HG03175 (cell line): ENCODE measurements at regions not wholly inside any gene's neighbourhood (a gene's known extent, or its start where the extent isn't known, plus 50 kb on each side); places are given as distances from the start of the nearest gene placed in this dataset.
"Not testable (repeated sequence)": the region's sequence is repeated elsewhere in the genome, so short reads cannot be mapped to it uniquely, and the experiment has no call there.

Source experiments
- ATAC-seq: cut with Tn5 transposase; IDR thresholded peaks from one replicate; pipeline ENCODE4 v1.9.1; 2021; ENCODE audit warnings: mild to moderate bottlenecking, moderate library complexity; ENCODE audit not compliant: unreplicated experiment

DNA sequence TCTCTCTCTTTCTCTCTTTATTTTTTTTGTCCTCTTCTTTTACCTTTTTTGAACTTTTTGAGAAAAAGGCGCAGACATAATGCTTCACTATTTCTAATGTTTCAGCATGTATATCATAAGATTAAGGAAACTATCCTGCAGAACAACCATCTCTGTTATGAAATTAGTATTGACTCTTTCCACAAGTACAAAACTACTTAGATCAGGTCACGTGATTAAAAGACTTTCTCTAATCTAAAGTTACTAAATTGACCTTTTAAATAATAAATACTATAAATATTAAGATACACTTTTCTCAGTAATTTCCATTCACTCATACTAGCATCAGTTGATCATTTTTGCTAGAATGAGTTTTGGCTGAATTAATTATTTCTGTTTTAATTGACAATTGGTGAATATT is 844.5 kb upstream of the LRFN5 start:
- no peak for ATAC-seq

DNA sequence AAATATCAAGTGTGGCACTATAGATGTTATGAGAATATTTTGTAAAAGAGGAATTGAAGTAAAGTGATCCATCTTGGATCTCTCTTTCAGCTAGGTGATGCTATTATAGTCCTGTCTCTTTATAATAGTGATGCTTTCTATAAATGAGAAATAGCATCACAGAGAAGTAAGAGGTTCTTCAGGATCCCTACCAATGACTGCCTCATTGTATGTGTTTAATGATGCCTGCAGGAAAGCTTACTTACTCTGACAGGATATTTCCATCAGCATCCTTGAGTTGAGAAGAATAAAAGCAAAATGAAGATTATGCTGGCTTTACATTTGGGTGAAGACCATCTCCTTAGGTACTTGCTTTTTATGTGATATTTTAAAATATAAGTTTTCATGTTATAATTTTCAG is 846.0 kb upstream of the LRFN5 start:
- no peak for ATAC-seq

DNA sequence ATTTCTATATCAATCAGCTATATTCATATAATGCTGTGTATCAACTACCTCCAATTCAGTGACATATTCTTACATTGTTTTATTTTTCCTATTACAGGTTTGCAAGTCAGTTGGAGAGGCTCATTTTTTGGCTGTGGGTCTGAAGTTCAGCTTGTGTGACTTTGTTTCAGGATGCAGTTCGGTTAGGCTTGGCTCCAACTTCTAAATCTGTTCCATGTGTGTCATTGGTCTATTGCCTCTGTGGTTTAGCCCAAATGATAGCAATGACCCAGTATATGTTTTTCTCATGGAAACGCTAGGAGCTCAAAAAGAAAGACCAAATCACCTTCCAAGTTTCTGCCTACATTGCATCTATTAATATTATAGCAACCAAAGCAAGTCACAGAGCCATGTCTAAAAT is 848.6 kb upstream of the LRFN5 start:
- no peak for ATAC-seq

DNA sequence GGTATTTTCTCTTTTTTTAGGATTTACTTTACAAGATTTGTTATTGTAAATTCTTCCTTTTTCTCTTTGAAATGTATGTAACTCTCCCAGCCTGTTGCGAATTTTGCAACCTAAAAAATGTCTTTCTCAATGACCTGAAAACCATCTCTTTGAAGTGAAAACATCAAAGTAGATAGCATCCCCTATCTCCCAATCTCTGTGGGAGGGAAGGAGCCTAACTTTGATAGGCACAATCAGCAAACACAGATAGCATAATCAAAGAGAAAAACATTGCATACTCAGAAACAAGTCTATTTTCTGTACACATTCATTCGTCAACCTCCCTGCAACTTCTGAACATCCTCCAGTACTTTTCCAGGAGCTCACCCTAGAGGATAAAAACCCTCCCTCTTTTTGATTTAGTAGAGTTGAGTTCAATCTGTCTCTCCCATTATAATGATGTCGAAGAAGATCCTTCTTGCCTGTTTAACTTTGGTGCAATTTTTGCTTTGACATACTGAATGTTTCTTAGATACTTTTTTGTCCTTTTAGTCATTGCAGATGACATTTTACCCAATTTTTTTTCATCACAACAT is 849.2 kb upstream of the LRFN5 start:
- no peak for ATAC-seq

DNA sequence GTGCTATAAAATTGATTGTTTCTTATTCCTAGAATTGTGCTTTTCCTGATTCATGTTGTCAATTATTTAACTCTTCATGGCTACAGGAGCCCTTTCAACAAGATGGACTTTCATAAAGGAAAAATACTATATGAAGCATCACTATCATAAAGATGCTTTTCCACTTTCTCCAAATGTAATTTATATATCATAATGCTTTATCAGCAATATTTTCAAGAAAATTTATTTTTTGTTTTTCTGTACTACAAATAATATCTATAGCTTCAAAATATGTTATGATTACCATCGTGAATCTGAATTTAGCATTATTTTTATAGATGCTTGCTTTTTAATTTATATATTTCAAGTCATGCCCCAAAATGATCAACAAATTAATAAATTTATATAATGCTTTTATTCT is 873.5 kb upstream of the LRFN5 start:
- no peak for ATAC-seq

DNA sequence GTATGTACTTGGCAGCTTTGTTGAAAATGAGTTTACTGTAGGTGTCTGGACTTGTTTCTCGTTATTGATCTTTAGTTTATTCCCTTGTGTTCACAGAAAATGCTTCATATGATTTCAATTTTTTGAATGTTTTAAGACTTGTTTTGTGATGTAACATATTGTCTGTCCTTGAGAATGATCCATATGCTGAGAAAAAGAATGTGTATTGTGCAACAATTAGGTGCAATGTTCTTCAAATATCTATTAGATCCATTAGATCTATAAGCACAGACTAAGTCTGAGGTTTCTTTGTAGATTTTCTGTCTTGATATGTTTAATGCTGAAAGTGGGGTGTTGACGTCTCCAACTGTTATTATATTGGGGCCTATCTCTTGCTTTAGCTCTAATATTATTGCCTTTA is 879.6 kb upstream of the LRFN5 start:
- ATAC-seq, result no peak

DNA sequence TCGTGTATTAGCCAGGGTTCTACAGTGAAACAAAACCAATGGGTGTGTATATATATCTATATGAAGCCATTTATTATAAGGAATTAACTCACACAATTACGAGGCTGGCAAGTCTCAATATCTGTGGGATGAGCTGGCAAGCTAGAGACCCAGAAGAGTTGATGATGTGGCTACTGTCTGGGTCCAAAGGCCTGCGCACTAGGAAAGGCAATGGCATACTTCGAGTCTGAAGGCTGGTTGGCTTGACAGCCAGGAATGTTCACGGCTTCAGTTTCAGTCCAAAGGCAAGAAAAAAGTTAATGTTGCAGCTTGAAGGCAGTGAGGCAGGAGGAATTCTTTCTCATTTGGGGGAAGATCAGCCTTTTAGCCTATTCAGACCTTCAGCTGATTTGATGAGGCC is 893.3 kb upstream of the LRFN5 start:
- ATAC-seq, result no peak

DNA sequence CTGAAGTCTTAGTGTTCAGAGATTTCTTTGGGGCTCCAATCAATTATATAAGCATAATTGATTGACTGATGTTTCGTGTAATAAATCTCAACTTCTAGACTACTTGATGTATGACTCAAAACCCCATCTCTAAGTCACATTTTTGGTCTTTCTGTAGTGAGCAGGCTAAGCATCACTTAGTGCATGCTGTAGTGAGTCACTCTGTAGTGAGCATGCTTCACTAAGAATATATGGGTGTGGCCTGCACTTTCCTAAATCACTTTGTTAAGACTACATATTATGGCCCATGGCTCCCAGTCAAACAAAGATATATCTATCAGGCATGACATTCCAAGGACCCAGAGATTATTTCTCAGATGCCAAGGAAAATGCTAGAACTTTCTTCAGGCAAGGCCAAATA is 909.4 kb upstream of the LRFN5 start:
- no peak for ATAC-seq

DNA sequence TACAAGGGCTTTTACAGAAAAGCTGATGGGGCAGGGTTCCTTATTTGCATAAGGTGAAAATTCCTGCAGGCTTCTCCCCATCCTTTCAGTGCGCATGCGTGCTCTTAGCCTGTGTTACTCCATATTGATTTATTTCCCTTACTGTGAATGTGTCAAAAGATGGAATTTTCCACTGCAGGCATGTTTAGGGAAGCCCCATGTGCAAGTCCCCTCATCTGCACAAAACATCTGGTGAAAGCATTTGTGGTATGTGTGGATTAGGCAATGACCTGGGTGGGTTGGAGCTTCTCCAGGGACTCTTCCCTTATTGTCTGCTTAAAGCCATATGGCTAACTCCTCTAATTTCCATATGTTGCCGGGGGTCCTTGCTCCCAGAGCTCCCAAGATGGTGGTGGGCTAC is 912.7 kb upstream of the LRFN5 start:
- no peak for ATAC-seq

DNA sequence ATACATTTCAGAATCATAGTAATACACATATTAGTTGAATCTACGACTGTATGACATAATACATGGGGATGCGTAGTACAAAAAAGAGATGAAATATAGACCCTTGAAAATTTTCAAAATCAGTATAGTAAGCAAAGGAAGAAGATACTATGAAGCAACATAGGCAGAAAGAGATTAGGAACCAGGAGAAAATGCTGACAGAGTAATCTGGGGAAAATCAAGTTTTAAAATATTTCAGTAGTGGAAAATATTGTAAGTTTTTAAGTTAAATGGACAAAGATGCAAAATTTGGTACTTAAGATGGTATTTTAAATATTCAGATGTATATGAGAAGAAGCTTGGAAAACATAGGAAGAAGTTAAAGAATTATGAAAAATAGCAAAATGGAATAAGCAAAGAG is 915.6 kb upstream of the LRFN5 start:
- ATAC-seq, result no peak

DNA sequence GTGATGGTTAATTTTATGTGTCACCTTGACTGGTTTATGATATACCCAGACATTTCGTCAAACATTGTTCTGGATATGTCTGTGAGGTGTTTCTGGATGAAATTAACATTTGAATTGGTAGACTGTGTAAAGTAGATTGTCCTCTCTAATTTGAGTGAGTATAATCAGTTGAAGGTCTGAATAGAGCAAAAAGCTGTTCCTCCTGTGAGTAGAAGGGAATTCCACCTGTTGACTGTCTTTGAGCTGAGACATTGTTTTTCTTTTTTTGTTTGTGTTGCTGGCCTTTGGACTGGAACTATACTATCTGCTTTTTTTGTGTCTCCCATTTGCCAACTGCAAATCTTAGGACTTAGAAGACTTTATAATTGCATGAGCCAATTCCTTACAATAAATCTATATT is 920.9 kb upstream of the LRFN5 start:
- ATAC-seq, result no peak

DNA sequence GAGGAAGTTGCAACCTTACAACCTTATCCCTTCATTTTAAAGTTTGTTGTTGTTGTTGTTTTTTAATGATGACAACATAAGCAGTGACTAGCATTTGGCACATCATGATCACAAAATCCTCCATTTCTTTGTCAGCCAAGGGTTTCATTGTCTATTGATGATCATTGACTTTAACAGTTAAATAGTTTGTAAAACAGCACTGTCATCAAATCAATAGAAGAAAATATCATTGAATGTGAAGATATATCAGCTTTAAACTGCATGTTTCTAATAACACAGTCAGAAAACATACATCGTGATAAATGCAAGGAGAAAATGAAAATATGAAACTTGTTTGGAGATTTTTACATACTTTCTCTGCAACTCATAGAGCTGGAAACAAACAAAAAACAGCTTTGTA is 922.3 kb upstream of the LRFN5 start:
- ATAC-seq, result no peak

DNA sequence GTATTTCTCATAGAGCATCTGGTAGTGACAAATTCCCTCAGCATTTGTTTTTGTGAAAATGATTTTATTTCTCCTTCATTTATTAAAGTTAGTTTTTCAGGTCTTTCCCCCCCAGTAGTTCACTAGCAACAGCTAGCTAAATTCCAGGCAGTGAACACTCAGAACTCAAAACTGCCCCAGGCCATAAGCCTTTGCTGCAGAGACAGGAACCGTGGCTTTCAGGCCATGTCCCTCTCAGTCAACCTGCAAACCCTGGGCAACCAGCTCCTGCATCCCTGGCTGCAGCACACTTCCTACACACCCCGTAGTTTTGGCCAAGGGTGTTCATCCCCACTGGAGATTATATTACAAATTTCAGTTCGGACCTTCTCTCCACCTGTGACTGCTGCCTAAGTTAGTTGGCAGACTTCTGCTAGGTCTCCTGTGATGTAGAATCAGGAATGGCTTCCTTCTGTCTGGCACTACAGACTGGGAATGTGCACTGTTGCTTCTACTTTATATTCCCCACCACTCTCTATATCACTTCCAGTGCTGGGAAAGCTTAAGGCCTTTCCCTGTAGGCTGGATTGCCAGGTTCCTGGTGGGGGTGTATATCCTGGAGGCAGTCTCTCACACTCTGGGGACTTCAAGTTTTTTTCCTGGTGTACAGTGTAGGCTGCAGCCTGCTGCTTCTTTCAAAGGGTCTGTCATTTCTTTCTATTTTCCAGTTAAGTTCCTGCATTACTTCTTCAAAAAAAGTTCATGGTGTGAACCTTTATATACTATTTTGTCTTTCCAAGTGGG is 924.4 kb upstream of the LRFN5 start:
- no peak for ATAC-seq

DNA sequence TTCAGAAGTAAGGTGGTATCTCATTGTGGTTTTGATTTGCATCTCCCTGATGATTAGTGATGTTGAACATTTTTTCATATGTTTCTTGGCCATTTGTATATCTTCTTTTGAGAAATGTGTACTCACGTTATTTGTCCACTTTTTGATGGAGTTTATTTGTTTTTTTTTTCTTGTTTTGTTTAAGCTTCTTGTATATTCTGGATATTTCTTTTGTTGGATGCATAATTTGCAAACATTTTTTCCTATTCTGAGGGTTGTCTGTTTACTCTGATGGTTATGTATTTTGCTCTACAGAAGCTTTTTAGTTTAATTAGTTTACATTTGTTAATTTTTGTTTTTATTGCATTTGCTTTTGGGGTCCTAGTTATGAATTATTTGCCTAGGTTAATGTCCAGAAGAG is 927.4 kb upstream of the LRFN5 start:
- no peak for ATAC-seq

DNA sequence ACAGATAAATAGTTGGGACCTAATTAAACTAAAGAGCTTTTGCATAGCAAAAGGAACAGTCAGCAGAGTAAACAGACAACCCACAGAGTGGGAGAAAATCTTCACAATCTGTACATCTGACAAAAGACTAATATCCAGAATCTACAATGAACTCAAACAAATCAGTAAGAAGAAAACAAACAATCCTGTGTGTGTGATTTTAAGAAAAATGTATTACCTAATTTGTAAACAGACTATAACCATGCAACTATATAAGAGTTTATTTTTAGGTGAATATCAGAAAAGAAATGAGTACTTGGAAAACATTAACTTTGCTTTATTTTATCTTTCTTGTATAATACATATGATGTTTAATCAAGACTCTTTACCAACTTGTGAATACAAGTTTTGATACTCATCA is 929.5 kb upstream of the LRFN5 start:
- not testable (repeated sequence) for ATAC-seq

DNA sequence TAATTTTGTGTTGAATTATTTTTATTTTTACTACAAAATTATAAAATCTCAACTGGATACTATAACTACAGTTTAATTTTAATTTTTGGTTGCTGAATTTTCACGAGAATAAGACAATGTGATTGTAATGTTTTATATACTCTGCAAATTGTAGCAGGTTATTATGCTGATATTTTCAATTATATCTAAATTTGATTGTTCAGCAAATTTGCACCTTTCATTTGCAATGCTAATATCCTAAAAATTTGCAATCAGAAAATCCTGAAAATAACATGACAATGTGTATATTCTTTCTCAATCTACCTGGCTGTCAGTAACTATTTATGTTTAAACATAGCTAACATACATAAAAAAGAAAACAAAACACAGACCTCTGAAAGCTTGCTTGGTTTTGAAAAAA is 932.2 kb upstream of the LRFN5 start:
- ATAC-seq, result no peak

DNA sequence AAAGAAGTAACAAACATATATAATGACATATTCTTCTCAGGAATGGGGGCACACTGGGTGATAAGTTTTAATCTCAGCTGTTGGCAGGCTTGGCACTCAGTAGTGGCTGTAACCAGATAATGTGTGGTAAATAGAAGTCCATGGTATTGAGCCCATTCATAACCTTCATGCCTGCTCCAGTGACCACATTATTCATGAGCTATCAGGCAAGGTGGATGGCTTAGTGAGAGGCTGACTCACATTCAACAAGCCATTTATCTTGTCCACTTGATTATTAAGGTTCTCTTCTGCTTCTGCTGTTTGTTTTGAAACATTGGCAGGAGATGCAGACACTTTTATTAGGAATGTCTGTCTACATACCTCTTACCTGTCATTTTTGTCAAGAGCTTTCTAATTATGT is 950.4 kb upstream of the LRFN5 start:
- no peak for ATAC-seq

DNA sequence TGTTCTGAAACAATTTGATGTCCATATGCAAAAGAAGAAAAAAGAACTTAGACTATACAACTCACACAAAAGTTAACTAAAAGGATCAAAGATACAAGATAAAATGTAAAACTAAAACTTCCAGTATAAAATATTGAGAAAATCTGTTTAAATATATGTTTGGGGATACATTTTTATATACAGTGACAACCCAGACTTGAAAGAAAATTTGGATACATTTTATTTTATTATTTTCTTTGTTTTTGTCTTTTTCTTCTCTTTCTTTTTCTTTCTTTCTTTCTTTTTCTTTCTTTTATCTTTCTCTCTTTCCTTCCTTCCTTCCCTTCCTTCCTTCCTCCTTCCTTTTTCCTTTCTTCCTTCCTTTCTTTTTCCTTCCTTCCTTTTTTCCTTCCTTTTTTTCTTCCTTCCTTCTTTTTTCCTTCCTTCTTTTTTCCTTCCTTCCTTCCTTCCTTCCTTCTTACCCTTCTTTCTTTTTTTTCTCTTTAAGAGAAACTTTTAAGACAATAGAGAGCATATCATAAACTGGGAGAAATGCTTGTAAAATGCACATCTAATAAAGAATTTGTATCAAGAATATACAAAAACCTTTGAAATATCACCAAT is 954.5 kb upstream of the LRFN5 start:
- ATAC-seq, result no peak

DNA sequence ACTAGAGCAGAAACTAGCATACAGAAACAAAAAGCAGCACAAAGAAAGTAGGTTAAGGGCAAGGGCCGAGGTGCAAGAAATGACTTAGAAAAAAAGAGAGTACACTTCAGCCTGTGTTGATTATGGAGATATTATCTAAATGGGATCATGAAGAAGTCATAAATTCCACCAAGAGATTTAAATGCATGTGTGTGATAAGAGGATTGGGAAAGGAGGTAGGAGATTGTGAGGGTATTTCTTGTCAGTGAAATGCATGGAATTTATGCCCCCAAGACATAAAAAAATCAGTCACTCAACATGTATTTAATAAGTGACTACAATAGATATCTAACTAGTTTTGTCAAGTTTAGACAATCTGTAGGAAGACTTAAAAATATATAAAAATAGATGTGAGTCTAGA is 976.2 kb upstream of the LRFN5 start:
- no peak for ATAC-seq

DNA sequence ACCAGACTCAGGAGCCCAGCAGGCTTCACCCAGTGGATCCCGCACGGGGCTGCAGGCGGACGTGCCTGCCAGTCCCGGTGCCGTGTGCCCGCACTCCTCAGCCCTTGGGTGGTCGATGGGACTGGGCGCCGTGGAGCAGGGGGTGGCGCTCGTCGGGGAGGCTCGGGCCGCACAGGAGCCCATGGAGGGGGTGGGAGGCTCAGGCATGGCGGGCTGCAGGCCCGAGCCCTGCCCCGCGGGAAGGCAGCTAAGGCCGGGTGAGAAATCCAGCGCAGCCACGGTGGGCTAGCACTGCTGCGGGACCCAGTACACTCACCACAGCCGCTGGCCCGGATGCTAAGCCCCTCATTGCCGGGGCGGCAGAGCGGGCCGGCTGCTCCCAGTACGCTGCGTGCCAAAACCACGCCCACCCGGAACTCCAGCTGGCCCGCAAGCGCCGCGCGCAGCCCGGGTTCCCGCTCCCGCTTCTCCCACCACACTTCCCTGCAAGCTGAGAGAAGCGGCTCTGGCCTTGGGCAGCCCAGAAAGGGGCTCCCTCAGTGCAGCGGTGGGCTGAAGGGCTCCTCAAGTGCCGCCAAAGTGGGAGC is 977.0 kb upstream of the LRFN5 start:
- ATAC-seq, result not testable (repeated sequence)

DNA sequence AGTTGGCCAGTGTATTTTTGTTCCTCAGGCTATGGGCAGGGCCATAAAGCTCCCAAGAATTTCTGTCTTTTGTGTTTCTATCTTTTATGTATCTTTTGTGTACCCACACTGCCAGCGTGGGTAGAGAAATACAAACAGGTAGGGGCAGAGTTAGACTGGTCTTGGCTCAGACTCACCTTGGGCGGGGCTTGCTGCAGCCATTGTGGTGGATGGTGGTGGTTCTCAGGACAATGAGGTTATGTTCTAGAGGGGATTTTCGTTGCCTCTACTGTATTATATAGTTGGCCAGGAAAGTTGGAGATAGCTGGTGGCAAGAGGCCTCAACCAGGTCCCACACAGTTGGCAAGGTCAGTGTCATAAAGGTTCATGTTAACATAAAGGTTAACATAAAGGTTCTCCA is 977.5 kb upstream of the LRFN5 start:
- ATAC-seq, result no peak

DNA sequence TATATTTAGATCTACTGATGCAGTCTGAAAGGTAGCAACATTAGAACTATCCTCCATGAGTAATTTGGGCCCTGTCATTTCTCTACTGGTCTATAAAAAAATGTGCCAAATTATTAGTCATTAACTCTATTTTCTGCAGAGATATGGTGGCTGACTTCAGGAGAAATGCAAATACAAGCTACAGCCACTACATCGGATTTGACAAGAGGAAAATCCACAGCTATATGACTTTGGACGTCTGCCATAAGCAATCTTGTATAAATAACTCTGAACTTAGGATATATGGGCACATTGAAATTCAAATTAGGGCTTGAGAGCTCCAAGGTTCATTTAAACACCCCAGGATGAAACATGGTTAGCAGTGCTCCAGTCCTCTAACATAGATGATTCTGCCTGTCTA is 983.0 kb upstream of the LRFN5 start:
- no peak for ATAC-seq
